ENCODE measurements at regions not wholly inside any gene's neighbourhood (a gene's known extent, or its start where the extent isn't known, plus 50 kb on each side); places are given as distances from the start of the nearest gene placed in this dataset.

DNA sequence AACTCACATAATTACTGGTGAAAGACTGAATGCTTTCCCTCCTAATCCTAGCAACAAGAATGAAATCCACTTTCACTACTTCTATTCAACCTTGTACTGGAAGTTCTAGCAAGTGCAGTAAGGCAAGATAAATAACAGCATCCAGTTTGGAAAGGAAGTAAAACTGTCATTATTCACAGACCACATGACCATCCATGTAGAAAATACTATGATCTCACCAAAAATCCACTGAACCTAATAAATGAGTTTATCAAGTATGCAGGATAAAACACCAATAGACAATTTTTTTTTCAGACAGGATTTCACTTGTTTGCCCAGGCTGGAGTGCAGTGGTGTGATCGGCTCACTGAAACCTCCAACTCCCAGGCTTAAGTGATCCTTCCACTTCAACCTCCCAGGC, 117.7 kb downstream of the TMEM167A start:
- TF ChIP-seq, protein P1, sequence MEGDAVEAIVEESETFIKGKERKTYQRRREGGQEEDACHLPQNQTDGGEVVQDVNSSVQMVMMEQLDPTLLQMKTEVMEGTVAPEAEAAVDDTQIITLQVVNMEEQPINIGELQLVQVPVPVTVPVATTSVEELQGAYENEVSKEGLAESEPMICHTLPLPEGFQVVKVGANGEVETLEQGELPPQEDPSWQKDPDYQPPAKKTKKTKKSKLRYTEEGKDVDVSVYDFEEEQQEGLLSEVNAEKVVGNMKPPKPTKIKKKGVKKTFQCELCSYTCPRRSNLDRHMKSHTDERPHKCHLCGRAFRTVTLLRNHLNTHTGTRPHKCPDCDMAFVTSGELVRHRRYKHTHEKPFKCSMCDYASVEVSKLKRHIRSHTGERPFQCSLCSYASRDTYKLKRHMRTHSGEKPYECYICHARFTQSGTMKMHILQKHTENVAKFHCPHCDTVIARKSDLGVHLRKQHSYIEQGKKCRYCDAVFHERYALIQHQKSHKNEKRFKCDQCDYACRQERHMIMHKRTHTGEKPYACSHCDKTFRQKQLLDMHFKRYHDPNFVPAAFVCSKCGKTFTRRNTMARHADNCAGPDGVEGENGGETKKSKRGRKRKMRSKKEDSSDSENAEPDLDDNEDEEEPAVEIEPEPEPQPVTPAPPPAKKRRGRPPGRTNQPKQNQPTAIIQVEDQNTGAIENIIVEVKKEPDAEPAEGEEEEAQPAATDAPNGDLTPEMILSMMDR (IDR thresholded peaks at IDR 0.05; ENCODE audit: low read depth, low read length, missing input control): no peak
- no peak for TF ChIP-seq RAD21 (IDR thresholded peaks at IDR 0.05)
- TF ChIP-seq NR2F2 (IDR thresholded peaks at IDR 0.05): no peak
- TF ChIP-seq TAF1 (conservative IDR thresholded peaks at IDR 0.05): no peak
- TF ChIP-seq, protein P2, sequence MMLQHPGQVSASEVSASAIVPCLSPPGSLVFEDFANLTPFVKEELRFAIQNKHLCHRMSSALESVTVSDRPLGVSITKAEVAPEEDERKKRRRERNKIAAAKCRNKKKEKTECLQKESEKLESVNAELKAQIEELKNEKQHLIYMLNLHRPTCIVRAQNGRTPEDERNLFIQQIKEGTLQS (IDR thresholded peaks at IDR 0.05): no peak
- TF ChIP-seq YY1 (IDR thresholded peaks at IDR 0.05): no peak
- TF ChIP-seq RXRA (IDR thresholded peaks at IDR 0.05): no peak
- TF ChIP-seq, protein P3, sequence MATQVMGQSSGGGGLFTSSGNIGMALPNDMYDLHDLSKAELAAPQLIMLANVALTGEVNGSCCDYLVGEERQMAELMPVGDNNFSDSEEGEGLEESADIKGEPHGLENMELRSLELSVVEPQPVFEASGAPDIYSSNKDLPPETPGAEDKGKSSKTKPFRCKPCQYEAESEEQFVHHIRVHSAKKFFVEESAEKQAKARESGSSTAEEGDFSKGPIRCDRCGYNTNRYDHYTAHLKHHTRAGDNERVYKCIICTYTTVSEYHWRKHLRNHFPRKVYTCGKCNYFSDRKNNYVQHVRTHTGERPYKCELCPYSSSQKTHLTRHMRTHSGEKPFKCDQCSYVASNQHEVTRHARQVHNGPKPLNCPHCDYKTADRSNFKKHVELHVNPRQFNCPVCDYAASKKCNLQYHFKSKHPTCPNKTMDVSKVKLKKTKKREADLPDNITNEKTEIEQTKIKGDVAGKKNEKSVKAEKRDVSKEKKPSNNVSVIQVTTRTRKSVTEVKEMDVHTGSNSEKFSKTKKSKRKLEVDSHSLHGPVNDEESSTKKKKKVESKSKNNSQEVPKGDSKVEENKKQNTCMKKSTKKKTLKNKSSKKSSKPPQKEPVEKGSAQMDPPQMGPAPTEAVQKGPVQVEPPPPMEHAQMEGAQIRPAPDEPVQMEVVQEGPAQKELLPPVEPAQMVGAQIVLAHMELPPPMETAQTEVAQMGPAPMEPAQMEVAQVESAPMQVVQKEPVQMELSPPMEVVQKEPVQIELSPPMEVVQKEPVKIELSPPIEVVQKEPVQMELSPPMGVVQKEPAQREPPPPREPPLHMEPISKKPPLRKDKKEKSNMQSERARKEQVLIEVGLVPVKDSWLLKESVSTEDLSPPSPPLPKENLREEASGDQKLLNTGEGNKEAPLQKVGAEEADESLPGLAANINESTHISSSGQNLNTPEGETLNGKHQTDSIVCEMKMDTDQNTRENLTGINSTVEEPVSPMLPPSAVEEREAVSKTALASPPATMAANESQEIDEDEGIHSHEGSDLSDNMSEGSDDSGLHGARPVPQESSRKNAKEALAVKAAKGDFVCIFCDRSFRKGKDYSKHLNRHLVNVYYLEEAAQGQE (IDR thresholded peaks at IDR 0.05): no peak
- TF ChIP-seq, protein P4, sequence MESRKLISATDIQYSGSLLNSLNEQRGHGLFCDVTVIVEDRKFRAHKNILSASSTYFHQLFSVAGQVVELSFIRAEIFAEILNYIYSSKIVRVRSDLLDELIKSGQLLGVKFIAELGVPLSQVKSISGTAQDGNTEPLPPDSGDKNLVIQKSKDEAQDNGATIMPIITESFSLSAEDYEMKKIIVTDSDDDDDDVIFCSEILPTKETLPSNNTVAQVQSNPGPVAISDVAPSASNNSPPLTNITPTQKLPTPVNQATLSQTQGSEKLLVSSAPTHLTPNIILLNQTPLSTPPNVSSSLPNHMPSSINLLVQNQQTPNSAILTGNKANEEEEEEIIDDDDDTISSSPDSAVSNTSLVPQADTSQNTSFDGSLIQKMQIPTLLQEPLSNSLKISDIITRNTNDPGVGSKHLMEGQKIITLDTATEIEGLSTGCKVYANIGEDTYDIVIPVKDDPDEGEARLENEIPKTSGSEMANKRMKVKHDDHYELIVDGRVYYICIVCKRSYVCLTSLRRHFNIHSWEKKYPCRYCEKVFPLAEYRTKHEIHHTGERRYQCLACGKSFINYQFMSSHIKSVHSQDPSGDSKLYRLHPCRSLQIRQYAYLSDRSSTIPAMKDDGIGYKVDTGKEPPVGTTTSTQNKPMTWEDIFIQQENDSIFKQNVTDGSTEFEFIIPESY (IDR thresholded peaks at IDR 0.05): no peak
- TF ChIP-seq, protein P5, sequence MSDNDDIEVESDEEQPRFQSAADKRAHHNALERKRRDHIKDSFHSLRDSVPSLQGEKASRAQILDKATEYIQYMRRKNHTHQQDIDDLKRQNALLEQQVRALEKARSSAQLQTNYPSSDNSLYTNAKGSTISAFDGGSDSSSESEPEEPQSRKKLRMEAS (IDR thresholded peaks at IDR 0.05): no peak
